Neural progenitor cell (in vitro differentiated cells): ENCODE measurements at regions not wholly inside any gene's neighbourhood (a gene's known extent, or its start where the extent isn't known, plus 50 kb on each side); places are given as distances from the start of the nearest gene placed in this dataset.

Source experiments
- CTCF ChIP-seq: fragments of 200-600 bp; sonication (generic); IDR thresholded peaks from 2 replicates; pipeline ENCODE4 v1.5.1; 2017; ENCODE audit warnings: antibody characterized with exemption, mild to moderate bottlenecking
- EZH2phosphoT487 ChIP-seq: fragments of 200-600 bp; sonication (generic); IDR thresholded peaks from 2 replicates; pipeline ENCODE4 v1.6.1; 2017; ENCODE audit warnings: antibody characterized with exemption

GRCh38 chr16:65312795-65313194 lies 190.9 kb upstream of the CDH11 start:
- TF ChIP-seq CTCF (no peak), EZH2phosphoT487 (no peak)
